ENCODE measurements at regions not wholly inside any gene's neighbourhood (a gene's known extent, or its start where the extent isn't known, plus 50 kb on each side); places are given as distances from the start of the nearest gene placed in this dataset.

- TF ChIP-seq CTCF (IDR thresholded peaks at IDR 0.05; ENCODE audit: low read depth, low read length, missing control alignments), result no peak
- no peak overlapping the region for H3K4me3 ChIP-seq (ENCODE audit: low read depth, low read length)
- DNase-seq (ENCODE audit: low read depth), result no peak
Measured at GRCh38 chr7:79787096-79787495, 333.6 kb upstream of the MAGI2 start.

- TF ChIP-seq CTCF (IDR thresholded peaks at IDR 0.05; ENCODE audit: low read depth, low read length, missing control alignments), result no peak
- no peak overlapping the region for H3K4me3 ChIP-seq (ENCODE audit: low read depth, low read length)
- no peak for DNase-seq (ENCODE audit: low read depth)
Measured at GRCh38 chr7:79786187-79786586, 332.7 kb upstream of the MAGI2 start.

DNA sequence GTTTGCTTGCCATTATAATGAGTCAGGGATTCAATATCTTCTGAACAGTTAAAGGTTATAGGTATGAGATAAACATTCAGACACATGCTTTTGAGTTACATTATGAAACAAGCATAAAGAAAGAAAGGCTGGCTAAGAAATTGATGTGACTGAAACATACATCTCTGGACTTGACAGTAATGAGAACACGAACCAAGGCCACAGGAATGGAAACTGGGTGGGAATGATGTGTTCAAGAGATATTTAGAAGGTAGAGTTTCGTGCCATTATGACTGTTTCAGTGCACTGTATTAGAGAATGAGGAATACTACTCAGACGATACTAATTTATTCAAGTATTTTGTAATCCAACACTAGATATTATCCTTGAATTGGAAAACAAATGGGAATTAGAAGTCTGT, 332.1 kb upstream of the MAGI2 start:
- TF ChIP-seq CTCF (IDR thresholded peaks at IDR 0.05; ENCODE audit: low read depth, low read length, missing control alignments), result no peak

GRCh38 chr7:79782906-79783305, 329.4 kb upstream of the MAGI2 start:
- no peak for DNase-seq (ENCODE audit: low read depth)
- H3K4me3 ChIP-seq (ENCODE audit: low read depth, low read length), result no peak overlapping the region
- TF ChIP-seq CTCF (IDR thresholded peaks at IDR 0.05; ENCODE audit: low read depth, low read length, missing control alignments), result no peak

More for the DNA sequence above, 332.1 kb upstream of the MAGI2 start:
- H3K4me3 ChIP-seq (ENCODE audit: low read depth, low read length), result no peak overlapping the region
- DNase-seq (ENCODE audit: low read depth), result no peak

- H3K4me3 ChIP-seq (ENCODE audit: low read depth, low read length), result no peak overlapping the region
- no peak for TF ChIP-seq CTCF (IDR thresholded peaks at IDR 0.05; ENCODE audit: low read depth, low read length, missing control alignments)
- no peak for DNase-seq (ENCODE audit: low read depth)
Measured at GRCh38 chr7:79782256-79782655, 328.8 kb upstream of the MAGI2 start.

DNA sequence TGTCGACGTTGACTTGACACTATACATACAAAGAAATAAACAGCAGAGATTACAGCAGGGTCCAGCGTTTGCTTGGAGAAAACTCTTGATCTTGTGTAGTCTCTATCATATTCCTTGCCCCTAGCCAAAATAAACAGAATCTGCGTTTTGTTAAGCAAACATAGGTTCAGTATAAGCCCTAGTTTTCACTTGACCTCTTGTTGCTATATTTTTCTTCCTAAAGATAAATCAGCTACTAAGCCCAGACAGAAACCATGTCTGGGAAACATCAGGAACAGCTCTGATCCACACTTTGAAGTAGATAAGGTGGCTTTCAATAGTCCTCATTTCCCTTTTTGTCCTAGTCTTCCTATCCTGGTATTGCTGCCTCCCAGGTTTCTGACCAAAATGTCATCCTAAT, 328.2 kb upstream of the MAGI2 start:
- no peak for TF ChIP-seq CTCF (IDR thresholded peaks at IDR 0.05; ENCODE audit: low read depth, low read length, missing control alignments)
- no peak for DNase-seq (ENCODE audit: low read depth)
- H3K4me3 ChIP-seq (ENCODE audit: low read depth, low read length), result no peak overlapping the region
